Omental fat pad (tissue), 3 donors: ENCODE measurements at regions not wholly inside any gene's neighbourhood (a gene's known extent, or its start where the extent isn't known, plus 50 kb on each side); places are given as distances from the start of the nearest gene placed in this dataset.

ENCODE experiments used
- ATAC-seq: fragments of 150-250 bp; one replicate; pipeline ENCODE4 v1.9.1; 2016; ENCODE audit warnings: mild to moderate bottlenecking, moderate library complexity; ENCODE audit not compliant: low FRiP score
- DNase-seq: peaks from one replicate; pipeline ENCODE4 v3.0.0-alpha.2; 2019; ENCODE audit warnings: low spot score
- CTCF ChIP-seq, 3 donors: fragments of 450-650 bp; IDR thresholded peaks; one replicate each; pipeline ENCODE4 v1.5.1; 2016 to 2017; ENCODE audit warnings: antibody characterized with exemption in 3 of 3, mild to moderate bottlenecking in 3 of 3, moderate library complexity in 2 of 3

- no peak for ATAC-seq
- DNase-seq = no peak
- no peak for TF ChIP-seq CTCF (IDR thresholded peaks at IDR 0.05)
Measured at GRCh38 chr16:22751104-22751667, 62.8 kb upstream of the HS3ST2 start.

GRCh38 chr16:22751685-22752084 is 62.3 kb upstream of the HS3ST2 start:
- ATAC-seq = no peak
- TF ChIP-seq CTCF (IDR thresholded peaks at IDR 0.05) = no peak
- no peak for DNase-seq

- ATAC-seq = no peak
- TF ChIP-seq CTCF (IDR thresholded peaks at IDR 0.05) = no peak
- DNase-seq = no peak
Measured at GRCh38 chr16:22753451-22753850, 60.5 kb upstream of the HS3ST2 start.

- no peak for DNase-seq
- ATAC-seq = no peak
- TF ChIP-seq CTCF (IDR thresholded peaks at IDR 0.05) = no peak
Measured at GRCh38 chr16:22754577-22754976, 59.4 kb upstream of the HS3ST2 start.

- DNase-seq = no peak
- no peak for ATAC-seq
- TF ChIP-seq CTCF (IDR thresholded peaks at IDR 0.05) = no peak
Measured at GRCh38 chr16:22757202-22757601, 56.8 kb upstream of the HS3ST2 start.

GRCh38 chr16:22762486-22762885 is 51.5 kb upstream of the HS3ST2 start:
- DNase-seq (no peak), ATAC-seq (no peak)
- TF ChIP-seq CTCF (IDR thresholded peaks at IDR 0.05) = no peak

GRCh38 chr16:22763437-22764080 is 50.4 kb upstream of the HS3ST2 start:
- no peak for TF ChIP-seq CTCF (IDR thresholded peaks at IDR 0.05)
- ATAC-seq (no peak), DNase-seq (no peak)
